ENCODE measurements at regions not wholly inside any gene's neighbourhood (a gene's known extent, or its start where the extent isn't known, plus 50 kb on each side); places are given as distances from the start of the nearest gene placed in this dataset.

DNA sequence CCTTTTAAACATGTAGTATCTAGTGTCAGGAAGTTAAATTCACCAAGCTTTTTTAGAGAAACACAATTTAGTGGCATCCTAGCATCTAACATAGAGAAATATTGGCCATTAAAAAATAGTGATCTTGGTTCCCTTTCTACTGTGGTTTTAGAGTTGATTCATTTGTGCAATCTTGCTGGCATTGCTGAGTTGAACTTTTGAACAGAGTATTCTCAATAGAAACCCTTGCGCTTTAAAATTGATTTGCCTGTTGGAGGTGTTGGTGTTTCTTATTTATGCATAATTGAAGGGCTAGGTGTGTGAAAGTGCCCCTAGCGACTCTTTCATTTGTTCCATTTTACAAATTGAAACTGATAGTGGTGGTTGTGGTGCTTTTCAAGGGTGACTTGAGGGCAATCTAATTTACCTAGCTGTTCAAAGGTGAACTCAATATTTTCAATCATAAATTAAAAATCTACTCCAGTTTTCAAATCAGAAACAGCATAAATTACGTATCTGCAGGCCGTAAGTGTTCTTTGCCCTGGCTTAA lies 73.0 kb upstream of the MPDZ start:
- TF ChIP-seq, protein P1, sequence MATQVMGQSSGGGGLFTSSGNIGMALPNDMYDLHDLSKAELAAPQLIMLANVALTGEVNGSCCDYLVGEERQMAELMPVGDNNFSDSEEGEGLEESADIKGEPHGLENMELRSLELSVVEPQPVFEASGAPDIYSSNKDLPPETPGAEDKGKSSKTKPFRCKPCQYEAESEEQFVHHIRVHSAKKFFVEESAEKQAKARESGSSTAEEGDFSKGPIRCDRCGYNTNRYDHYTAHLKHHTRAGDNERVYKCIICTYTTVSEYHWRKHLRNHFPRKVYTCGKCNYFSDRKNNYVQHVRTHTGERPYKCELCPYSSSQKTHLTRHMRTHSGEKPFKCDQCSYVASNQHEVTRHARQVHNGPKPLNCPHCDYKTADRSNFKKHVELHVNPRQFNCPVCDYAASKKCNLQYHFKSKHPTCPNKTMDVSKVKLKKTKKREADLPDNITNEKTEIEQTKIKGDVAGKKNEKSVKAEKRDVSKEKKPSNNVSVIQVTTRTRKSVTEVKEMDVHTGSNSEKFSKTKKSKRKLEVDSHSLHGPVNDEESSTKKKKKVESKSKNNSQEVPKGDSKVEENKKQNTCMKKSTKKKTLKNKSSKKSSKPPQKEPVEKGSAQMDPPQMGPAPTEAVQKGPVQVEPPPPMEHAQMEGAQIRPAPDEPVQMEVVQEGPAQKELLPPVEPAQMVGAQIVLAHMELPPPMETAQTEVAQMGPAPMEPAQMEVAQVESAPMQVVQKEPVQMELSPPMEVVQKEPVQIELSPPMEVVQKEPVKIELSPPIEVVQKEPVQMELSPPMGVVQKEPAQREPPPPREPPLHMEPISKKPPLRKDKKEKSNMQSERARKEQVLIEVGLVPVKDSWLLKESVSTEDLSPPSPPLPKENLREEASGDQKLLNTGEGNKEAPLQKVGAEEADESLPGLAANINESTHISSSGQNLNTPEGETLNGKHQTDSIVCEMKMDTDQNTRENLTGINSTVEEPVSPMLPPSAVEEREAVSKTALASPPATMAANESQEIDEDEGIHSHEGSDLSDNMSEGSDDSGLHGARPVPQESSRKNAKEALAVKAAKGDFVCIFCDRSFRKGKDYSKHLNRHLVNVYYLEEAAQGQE (IDR thresholded peaks at IDR 0.05; ENCODE audit: insufficient replicate concordance, low read depth) = no peak
- TF ChIP-seq GABPA (IDR thresholded peaks at IDR 0.05; ENCODE audit: low read depth) (no peak), CTCF (IDR thresholded peaks at IDR 0.05; ENCODE audit: insufficient read depth, low read length) (no peak), POLR2AphosphoS5 (IDR thresholded peaks at IDR 0.05; ENCODE audit: low read depth) (no peak), SPI1 (IDR thresholded peaks at IDR 0.05; ENCODE audit: borderline replicate concordance, low read depth) (no peak)
- Histone ChIP-seq H3K27me3 (ENCODE audit: insufficient read depth, poor library complexity, severe bottlenecking) (no peaks in the 10 kb centered on the region), H3K4me3 (replicated peaks; ENCODE audit: insufficient read depth, low read length) (no peak overlapping the region), H3K27ac (replicated peaks) (no peak overlapping the region)
- no peak for DNase-seq (ENCODE audit: low read depth in 1 of 2, low spot score in 1 of 2)

DNA sequence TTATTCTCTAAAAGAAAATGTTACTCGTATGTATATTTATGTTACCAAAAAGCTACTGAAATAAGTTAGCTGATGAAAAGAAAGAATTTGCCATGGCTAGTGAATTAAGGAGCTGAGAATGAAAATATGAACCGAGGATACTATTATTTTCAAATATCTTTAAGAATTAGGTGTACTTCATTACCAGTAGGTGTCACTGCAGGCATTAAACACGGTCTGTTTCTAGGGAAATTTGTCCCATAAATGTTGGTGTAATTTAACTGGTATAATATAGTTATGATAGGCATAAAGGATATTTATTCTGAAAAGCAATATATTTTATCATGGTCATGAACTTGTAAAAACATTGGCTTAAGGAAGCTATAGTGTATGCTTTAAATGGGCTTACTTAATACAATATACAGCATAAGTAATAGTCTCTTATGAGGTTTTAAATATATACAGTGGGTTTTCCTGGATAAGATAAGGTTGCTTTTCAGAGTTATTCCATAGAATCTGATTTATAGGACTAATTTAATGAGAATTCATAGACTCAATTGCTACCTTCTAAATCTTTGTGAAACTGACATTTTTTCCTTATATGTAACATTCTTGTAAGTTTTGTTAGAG lies 72.4 kb upstream of the MPDZ start:
- DNase-seq (ENCODE audit: low read depth in 1 of 2, low spot score in 1 of 2) = no peak
- Histone ChIP-seq H3K27me3 (ENCODE audit: insufficient read depth, poor library complexity, severe bottlenecking) (no peaks in the 10 kb centered on the region), H3K27ac (replicated peaks) (no peak overlapping the region), H3K4me3 (replicated peaks; ENCODE audit: insufficient read depth, low read length) (no peak overlapping the region)
- no peak for TF ChIP-seq SPI1 (IDR thresholded peaks at IDR 0.05; ENCODE audit: borderline replicate concordance, low read depth)
- TF ChIP-seq, protein P1 (IDR thresholded peaks at IDR 0.05; ENCODE audit: insufficient replicate concordance, low read depth) = no peak
- no peak for TF ChIP-seq CTCF (IDR thresholded peaks at IDR 0.05; ENCODE audit: insufficient read depth, low read length)

GRCh38 chr9:13332571-13332970 lies 53.1 kb upstream of the MPDZ start:
- Histone ChIP-seq H3K27me3 (ENCODE audit: insufficient read depth, poor library complexity, severe bottlenecking) (no peaks in the 10 kb centered on the region), H3K27ac (replicated peaks) (no peak overlapping the region), H3K4me3 (replicated peaks; ENCODE audit: insufficient read depth, low read length) (no peak overlapping the region)
- no peak for TF ChIP-seq CTCF (IDR thresholded peaks at IDR 0.05; ENCODE audit: insufficient read depth, low read length)
- TF ChIP-seq, protein P1 (IDR thresholded peaks at IDR 0.05; ENCODE audit: insufficient replicate concordance, low read depth) = no peak
- TF ChIP-seq SPI1 (IDR thresholded peaks at IDR 0.05; ENCODE audit: borderline replicate concordance, low read depth) = no peak
- no peak for TF ChIP-seq POLR2AphosphoS5 (IDR thresholded peaks at IDR 0.05; ENCODE audit: low read depth)
- TF ChIP-seq GABPA (IDR thresholded peaks at IDR 0.05; ENCODE audit: low read depth) = no peak
- DNase-seq (ENCODE audit: low read depth in 1 of 2, low spot score in 1 of 2) = no peak
